ENCODE measurements at regions not wholly inside any gene's neighbourhood (a gene's known extent, or its start where the extent isn't known, plus 50 kb on each side); places are given as distances from the start of the nearest gene placed in this dataset.

DNA sequence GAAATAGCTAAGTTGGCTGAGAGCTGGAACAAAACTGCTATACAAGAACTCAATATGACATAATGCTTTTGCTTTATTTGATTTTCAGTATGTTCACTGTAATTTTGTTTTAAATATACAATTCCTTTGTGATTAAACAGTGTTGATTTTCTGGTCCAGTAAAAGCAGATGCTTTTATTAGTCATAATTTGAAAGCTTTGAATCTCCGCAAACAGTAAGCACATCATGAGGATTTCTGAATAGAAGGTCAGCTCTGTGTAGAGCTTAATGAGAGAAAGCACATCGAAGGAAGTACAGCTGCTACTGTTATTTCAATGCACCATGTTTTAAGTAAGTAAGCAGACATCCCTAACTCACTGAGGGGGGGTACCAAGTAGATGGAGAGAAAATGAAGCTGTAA, 701.3 kb upstream of the ACO1 start (continued):
- no peak for TF ChIP-seq RAD21 (IDR thresholded peaks at IDR 0.05 in 1 of 2, conservative IDR thresholded peaks at IDR 0.05 in 1 of 2; ENCODE audit: low read depth in 2 of 2, low read length in 2 of 2)
- TF ChIP-seq BACH1 (IDR thresholded peaks at IDR 0.05; ENCODE audit: low read length) = no peak
- TF ChIP-seq, protein P1, sequence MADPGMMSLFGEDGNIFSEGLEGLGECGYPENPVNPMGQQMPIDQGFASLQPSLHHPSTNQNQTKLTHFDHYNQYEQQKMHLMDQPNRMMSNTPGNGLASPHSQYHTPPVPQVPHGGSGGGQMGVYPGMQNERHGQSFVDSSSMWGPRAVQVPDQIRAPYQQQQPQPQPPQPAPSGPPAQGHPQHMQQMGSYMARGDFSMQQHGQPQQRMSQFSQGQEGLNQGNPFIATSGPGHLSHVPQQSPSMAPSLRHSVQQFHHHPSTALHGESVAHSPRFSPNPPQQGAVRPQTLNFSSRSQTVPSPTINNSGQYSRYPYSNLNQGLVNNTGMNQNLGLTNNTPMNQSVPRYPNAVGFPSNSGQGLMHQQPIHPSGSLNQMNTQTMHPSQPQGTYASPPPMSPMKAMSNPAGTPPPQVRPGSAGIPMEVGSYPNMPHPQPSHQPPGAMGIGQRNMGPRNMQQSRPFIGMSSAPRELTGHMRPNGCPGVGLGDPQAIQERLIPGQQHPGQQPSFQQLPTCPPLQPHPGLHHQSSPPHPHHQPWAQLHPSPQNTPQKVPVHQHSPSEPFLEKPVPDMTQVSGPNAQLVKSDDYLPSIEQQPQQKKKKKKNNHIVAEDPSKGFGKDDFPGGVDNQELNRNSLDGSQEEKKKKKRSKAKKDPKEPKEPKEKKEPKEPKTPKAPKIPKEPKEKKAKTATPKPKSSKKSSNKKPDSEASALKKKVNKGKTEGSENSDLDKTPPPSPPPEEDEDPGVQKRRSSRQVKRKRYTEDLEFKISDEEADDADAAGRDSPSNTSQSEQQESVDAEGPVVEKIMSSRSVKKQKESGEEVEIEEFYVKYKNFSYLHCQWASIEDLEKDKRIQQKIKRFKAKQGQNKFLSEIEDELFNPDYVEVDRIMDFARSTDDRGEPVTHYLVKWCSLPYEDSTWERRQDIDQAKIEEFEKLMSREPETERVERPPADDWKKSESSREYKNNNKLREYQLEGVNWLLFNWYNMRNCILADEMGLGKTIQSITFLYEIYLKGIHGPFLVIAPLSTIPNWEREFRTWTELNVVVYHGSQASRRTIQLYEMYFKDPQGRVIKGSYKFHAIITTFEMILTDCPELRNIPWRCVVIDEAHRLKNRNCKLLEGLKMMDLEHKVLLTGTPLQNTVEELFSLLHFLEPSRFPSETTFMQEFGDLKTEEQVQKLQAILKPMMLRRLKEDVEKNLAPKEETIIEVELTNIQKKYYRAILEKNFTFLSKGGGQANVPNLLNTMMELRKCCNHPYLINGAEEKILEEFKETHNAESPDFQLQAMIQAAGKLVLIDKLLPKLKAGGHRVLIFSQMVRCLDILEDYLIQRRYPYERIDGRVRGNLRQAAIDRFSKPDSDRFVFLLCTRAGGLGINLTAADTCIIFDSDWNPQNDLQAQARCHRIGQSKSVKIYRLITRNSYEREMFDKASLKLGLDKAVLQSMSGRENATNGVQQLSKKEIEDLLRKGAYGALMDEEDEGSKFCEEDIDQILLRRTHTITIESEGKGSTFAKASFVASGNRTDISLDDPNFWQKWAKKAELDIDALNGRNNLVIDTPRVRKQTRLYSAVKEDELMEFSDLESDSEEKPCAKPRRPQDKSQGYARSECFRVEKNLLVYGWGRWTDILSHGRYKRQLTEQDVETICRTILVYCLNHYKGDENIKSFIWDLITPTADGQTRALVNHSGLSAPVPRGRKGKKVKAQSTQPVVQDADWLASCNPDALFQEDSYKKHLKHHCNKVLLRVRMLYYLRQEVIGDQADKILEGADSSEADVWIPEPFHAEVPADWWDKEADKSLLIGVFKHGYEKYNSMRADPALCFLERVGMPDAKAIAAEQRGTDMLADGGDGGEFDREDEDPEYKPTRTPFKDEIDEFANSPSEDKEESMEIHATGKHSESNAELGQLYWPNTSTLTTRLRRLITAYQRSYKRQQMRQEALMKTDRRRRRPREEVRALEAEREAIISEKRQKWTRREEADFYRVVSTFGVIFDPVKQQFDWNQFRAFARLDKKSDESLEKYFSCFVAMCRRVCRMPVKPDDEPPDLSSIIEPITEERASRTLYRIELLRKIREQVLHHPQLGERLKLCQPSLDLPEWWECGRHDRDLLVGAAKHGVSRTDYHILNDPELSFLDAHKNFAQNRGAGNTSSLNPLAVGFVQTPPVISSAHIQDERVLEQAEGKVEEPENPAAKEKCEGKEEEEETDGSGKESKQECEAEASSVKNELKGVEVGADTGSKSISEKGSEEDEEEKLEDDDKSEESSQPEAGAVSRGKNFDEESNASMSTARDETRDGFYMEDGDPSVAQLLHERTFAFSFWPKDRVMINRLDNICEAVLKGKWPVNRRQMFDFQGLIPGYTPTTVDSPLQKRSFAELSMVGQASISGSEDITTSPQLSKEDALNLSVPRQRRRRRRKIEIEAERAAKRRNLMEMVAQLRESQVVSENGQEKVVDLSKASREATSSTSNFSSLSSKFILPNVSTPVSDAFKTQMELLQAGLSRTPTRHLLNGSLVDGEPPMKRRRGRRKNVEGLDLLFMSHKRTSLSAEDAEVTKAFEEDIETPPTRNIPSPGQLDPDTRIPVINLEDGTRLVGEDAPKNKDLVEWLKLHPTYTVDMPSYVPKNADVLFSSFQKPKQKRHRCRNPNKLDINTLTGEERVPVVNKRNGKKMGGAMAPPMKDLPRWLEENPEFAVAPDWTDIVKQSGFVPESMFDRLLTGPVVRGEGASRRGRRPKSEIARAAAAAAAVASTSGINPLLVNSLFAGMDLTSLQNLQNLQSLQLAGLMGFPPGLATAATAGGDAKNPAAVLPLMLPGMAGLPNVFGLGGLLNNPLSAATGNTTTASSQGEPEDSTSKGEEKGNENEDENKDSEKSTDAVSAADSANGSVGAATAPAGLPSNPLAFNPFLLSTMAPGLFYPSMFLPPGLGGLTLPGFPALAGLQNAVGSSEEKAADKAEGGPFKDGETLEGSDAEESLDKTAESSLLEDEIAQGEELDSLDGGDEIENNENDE (IDR thresholded peaks at IDR 0.05; ENCODE audit: insufficient replicate concordance, low read length) = no peak
- TF ChIP-seq KDM1A (IDR thresholded peaks at IDR 0.05; ENCODE audit: borderline replicate concordance, low read length) = no peak
- TF ChIP-seq JUN (IDR thresholded peaks at IDR 0.05; ENCODE audit: low read depth, low read length) = no peak
